PC-3 (cell line): ENCODE measurements at regions not wholly inside any gene's neighbourhood (a gene's known extent, or its start where the extent isn't known, plus 50 kb on each side); places are given as distances from the start of the nearest gene placed in this dataset.
A peak's percentile ranks its signal among the peaks of the same experiment; 100 is the strongest.

Source experiments
- ATAC-seq: fragments of 200-7000 bp; cut with Tn5 transposase; 2 replicates; pipeline ENCODE4 v1.9.1; 2020; ENCODE audit warnings: mild to moderate bottlenecking, moderate library complexity
- BruUV-seq: library from RNA; stranded (reverse); fragments of 400-500 nt; replicated peaks from 2 replicates; lab custom pipeline; 2021; lab: Mats Ljungman, UMichigan
- CTCF ChIA-PET: fragments of 300-600 bp; sonication (Branson Sonifier 250); formaldehyde crosslinking; loops from one replicate; lab custom pipeline; 2022; ENCODE audit warnings: antibody characterized with exemption; lab: Charles Lee
- POLR2A ChIA-PET: fragments of 300-600 bp; sonication (Branson Sonifier 250); formaldehyde crosslinking; loops from one replicate; lab custom pipeline; 2022; ENCODE audit warnings: antibody characterized with exemption; ENCODE audit not compliant: unreplicated experiment; lab: Charles Lee
- DNase-seq: peaks from one replicate; pipeline ENCODE4 v3.0.0-alpha.2; 2015
- H2AFZ ChIP-seq: fragments of 300-600 bp; sonication (generic); 2 replicates; pipeline ENCODE4 v1.6.0; 2016; ENCODE audit warnings: antibody characterized with exemption, low read length
- H3F3A ChIP-seq: fragments of 300-600 bp; sonication (generic); one replicate; pipeline ENCODE4 v1.6.0; 2017; ENCODE audit warnings: antibody characterized with exemption, low read length, control low read depth, mild to moderate bottlenecking; ENCODE audit not compliant: unreplicated experiment
- H3K27ac ChIP-seq: fragments of 300-600 bp; sonication (generic); 2 replicates; pipeline ENCODE4 v1.5.1; 2016; ENCODE audit warnings: mild to moderate bottlenecking, low read length
- H3K27me3 ChIP-seq: fragments of 300-600 bp; sonication (generic); 2 replicates; pipeline ENCODE4 v1.6.1; 2016; ENCODE audit warnings: low read length, mixed read lengths
- H3K36me3 ChIP-seq: fragments of 300-600 bp; sonication (generic); 2 replicates; pipeline ENCODE4 v1.6.1; 2016; ENCODE audit warnings: low read depth, mixed run types, low read length, mixed read lengths
- H3K4me1 ChIP-seq: fragments of 300-600 bp; sonication (generic); 2 replicates; pipeline ENCODE4 v1.5.1; 2016; ENCODE audit warnings: low read length; ENCODE audit not compliant: insufficient read depth
- H3K4me2 ChIP-seq: fragments of 300-600 bp; sonication (generic); 2 replicates; pipeline ENCODE4 v1.6.0; 2016; ENCODE audit warnings: low read length
- H3K4me3 ChIP-seq: fragments of 300-600 bp; sonication (generic); 2 replicates; pipeline ENCODE4 v1.5.1; 2016; ENCODE audit warnings: mild to moderate bottlenecking, low read length, mixed read lengths
- H3K79me2 ChIP-seq: fragments of 300-600 bp; sonication (generic); 2 replicates; pipeline ENCODE4 v1.6.1; 2017; ENCODE audit warnings: low read length, mixed read lengths
- H3K9ac ChIP-seq: fragments of 300-600 bp; sonication (generic); 2 replicates; pipeline ENCODE4 v1.6.0; 2016; ENCODE audit warnings: mild to moderate bottlenecking, low read length
- H3K9me2 ChIP-seq: fragments of 300-600 bp; sonication (generic); replicated peaks from 2 replicates; pipeline ENCODE4 v1.6.1; 2016; ENCODE audit warnings: mixed run types, low read length, mixed read lengths
- H3K9me3 ChIP-seq: fragments of 300-600 bp; sonication (generic); 2 replicates; pipeline ENCODE4 v1.6.1; 2016; ENCODE audit warnings: low read length, mixed read lengths
- H4K20me1 ChIP-seq: fragments of 300-600 bp; sonication (generic); 2 replicates; pipeline ENCODE4 v1.6.1; 2016; ENCODE audit warnings: low read length, mixed read lengths
- EZH2 ChIP-seq: fragments of 300-600 bp; sonication (generic); IDR thresholded peaks from one replicate; pipeline ENCODE4 v1.6.1; 2017; ENCODE audit warnings: antibody characterized with exemption, mild to moderate bottlenecking, low read length; ENCODE audit not compliant: unreplicated experiment
- EZH2phosphoT487 ChIP-seq: fragments of 300-600 bp; sonication (generic); IDR thresholded peaks from 2 replicates; pipeline ENCODE4 v1.6.1; 2018; ENCODE audit warnings: mild to moderate bottlenecking, antibody characterized with exemption, low read length, borderline replicate concordance
- intact Hi-C: fragments of 100-400 bp; cut with micrococcal nuclease; formaldehyde crosslinking; loops from 2 replicates; pipeline ENCODE4 v1.9.0; 2023
- TF ChIP-seq, protein P1 (sequence below): fragments of 300-600 bp; sonication (generic); conservative IDR thresholded peaks from 2 replicates; pipeline ENCODE4 v1.5.1; 2017; ENCODE audit warnings: antibody characterized with exemption, low read depth, mild to moderate bottlenecking, low read length

- intact Hi-C loops, result no loop called here
- Histone ChIP-seq H3K4me3 (no peak overlapping the region), H4K20me1 (no peaks in the 10 kb centered on the region), H3K9me2 (no peaks in the 10 kb centered on the region), H3K4me2 (no peak overlapping the region), H3F3A (no peaks in the 10 kb centered on the region), H2AFZ (no peak overlapping the region), H3K27me3 (no peaks in the 10 kb centered on the region), H3K27ac (no peak overlapping the region), H3K79me2 (no peaks in the 10 kb centered on the region), H3K9me3 (no peaks in the 10 kb centered on the region), H3K4me1 (no peaks in the 10 kb centered on the region), H3K9ac (no peak overlapping the region), H3K36me3 (no peaks in the 10 kb centered on the region)
- POLR2A ChIA-PET, result no interaction called here
- CTCF ChIA-PET, result no interaction called here
- BruUV-seq, result no TSS peak
- no peak for ATAC-seq
- TF ChIP-seq, protein P1, sequence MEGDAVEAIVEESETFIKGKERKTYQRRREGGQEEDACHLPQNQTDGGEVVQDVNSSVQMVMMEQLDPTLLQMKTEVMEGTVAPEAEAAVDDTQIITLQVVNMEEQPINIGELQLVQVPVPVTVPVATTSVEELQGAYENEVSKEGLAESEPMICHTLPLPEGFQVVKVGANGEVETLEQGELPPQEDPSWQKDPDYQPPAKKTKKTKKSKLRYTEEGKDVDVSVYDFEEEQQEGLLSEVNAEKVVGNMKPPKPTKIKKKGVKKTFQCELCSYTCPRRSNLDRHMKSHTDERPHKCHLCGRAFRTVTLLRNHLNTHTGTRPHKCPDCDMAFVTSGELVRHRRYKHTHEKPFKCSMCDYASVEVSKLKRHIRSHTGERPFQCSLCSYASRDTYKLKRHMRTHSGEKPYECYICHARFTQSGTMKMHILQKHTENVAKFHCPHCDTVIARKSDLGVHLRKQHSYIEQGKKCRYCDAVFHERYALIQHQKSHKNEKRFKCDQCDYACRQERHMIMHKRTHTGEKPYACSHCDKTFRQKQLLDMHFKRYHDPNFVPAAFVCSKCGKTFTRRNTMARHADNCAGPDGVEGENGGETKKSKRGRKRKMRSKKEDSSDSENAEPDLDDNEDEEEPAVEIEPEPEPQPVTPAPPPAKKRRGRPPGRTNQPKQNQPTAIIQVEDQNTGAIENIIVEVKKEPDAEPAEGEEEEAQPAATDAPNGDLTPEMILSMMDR, result no peak
- TF ChIP-seq EZH2, result no peak
- TF ChIP-seq EZH2phosphoT487, result no peak
- DNase-seq, result no peak
Measured at GRCh38 chr4:37757761-37758160, 68.7 kb upstream of the PGM2 start.

GRCh38 chr4:37757121-37757520 lies 69.4 kb upstream of the PGM2 start:
- Histone ChIP-seq H3K9me2 (no peaks in the 10 kb centered on the region), H3K9ac (no peak overlapping the region), H3K9me3 (no peaks in the 10 kb centered on the region), H4K20me1 (no peaks in the 10 kb centered on the region), H3K4me1 (no peaks in the 10 kb centered on the region), H3K27me3 (no peaks in the 10 kb centered on the region), H2AFZ (no peak overlapping the region), H3K4me3 (no peak overlapping the region), H3K36me3 (no peaks in the 10 kb centered on the region), H3F3A (no peaks in the 10 kb centered on the region), H3K27ac (no peak overlapping the region), H3K4me2 (no peak overlapping the region), H3K79me2 (no peaks in the 10 kb centered on the region)
- POLR2A ChIA-PET, result no interaction called here
- ATAC-seq, result no peak
- BruUV-seq, result no TSS peak
- no peak for DNase-seq
- TF ChIP-seq EZH2, result no peak
- no peak for TF ChIP-seq EZH2phosphoT487
- TF ChIP-seq, protein P1, result no peak
- intact Hi-C loops, result no loop called here
- CTCF ChIA-PET, result no interaction called here

DNA sequence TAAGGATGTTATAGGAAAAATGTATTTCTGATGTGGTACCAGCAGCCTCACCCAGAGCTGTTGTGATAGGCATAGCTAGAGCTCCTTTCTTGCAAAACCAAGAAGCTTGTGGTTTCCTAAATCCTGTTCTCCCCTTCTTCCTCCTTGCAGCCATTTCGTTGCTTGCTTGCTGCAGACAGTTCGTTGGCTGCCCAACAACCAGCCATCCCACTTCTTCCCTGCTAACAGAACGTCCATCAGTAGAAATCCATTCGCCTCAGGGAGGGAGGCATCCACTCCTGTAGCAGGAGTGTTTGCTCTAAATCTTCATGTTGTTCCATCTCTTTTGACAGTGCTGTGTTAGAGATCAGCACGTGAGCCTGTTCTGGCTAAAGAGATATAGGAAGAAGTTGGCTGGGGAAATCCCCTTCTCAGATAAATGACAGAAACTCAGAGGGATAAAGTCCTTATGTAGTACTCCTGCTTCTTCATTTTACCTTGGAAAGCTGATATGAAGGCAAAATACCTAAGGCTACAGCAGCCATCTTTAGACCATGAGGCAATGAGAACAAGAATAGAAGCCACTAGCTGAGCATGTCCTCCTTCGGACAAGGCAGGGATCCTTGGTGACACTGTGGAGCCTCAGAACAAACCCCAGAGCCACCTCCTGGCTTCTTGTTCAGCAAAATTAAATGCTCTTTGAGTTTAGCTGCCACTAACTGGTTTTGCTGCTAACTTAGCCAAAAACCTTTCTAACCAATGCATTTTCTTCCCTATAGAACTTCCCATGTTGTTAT lies 68.4 kb upstream of the RELL1 start:
- CTCF ChIA-PET, result no interaction called here
- 0 out of 2 replicates have a peak overlapping the region, but pooled peaks have one; percentile 9 for H2AFZ ChIP-seq
- BruUV-seq, result no TSS peak

More for the DNA sequence above, 68.4 kb upstream of the RELL1 start:
- Histone ChIP-seq H3K4me1 (no peaks in the 10 kb centered on the region), H3K27ac (no peak overlapping the region), H3F3A (no peaks in the 10 kb centered on the region), H3K9me2 (no peaks in the 10 kb centered on the region), H3K79me2 (no peaks in the 10 kb centered on the region), H4K20me1 (no peaks in the 10 kb centered on the region), H3K4me3 (no peak overlapping the region), H3K4me2 (no peak overlapping the region), H3K36me3 (no peaks in the 10 kb centered on the region), H3K9me3 (no peaks in the 10 kb centered on the region), H3K27me3 (no peaks in the 10 kb centered on the region), H3K9ac (no peak overlapping the region)
- intact Hi-C loops, result no loop called here
- no peak for DNase-seq
- TF ChIP-seq EZH2 (no peak), EZH2phosphoT487 (no peak)
- TF ChIP-seq, protein P1, result no peak
- ATAC-seq, result no peak
- POLR2A ChIA-PET, result no interaction called here
